Activated CD4-positive, alpha-beta T cell treated with anti-CD3 and anti-CD28 coated beads, Interleukin-2, amount 50 U/mL, for 16 hours (primary cell): ENCODE measurements at regions not wholly inside any gene's neighbourhood (a gene's known extent, or its start where the extent isn't known, plus 50 kb on each side); places are given as distances from the start of the nearest gene placed in this dataset.

Source experiments
- DNase-seq: peaks from one replicate; pipeline ENCODE4 v3.0.0-alpha.2; 2020

DNA sequence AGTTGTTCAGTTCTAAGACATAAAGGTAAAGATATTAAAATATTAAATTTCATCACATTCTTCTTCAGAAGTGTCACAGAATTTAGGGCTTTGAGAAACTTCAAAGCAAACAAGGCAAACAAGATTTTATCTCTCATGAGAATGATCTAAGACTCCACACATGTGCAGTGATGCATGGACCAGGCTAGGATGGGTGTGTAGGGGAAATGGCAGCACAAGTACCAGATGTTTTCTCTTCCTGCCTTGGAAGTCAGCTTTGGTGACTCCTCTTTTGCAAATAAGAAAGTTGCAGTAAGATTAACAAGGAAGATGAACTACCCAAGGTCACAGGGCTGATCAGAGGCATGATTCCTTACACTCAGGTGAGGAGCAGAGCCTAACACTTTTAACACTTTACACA, 163.8 kb upstream of the LMNTD1 start:
- DNase-seq, result no peak

DNA sequence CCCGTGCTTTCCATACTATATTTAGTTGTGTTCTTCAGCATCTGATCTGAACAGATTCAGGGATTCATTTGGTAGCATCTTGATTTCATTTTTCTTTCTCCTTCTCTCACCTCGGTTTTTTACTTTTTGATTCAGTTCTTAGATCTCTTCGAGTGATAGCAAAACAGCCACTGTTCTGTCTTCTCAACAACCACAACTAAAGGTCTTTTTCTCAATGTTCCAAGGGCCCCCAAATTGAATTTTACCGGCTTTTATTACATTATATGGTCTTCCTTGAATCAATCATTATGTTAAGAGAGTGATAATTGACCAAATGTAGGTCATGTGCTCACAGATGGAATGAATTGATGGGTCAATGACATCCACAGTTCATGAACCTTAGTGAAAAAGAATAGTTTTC, 164.5 kb upstream of the LMNTD1 start:
- no peak for DNase-seq

DNA sequence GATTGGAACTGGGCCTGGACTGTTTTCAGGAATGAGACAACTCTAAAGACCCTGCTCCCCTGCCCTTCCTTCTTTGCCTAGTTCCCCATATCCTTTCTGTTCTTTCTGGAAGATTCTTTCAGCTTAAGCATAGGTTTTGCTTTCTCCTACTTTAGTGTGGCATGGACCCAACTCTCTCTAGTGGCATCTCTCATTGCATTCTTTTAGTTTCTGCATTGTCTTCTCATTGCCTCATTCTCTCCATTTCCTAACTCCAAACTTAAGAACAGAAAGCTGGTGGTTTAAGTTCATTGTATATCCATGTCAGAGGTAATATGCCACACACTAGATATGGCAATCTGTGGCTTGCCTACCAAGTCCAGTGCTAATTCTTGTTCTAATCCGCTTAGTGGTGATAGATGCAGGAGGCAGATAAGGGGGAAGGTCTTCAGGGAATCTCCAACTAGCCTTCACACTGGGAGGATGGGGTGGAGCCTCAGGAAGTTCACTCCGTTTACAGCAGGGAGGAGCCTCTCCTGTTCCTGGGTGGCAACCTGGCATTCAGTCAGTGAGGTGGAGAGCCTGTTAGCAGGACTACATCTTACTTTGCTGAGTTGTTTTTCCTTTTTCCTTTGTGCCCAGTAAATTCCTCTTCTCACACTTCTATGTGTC, 165.1 kb upstream of the LMNTD1 start:
- DNase-seq, result no peak

DNA sequence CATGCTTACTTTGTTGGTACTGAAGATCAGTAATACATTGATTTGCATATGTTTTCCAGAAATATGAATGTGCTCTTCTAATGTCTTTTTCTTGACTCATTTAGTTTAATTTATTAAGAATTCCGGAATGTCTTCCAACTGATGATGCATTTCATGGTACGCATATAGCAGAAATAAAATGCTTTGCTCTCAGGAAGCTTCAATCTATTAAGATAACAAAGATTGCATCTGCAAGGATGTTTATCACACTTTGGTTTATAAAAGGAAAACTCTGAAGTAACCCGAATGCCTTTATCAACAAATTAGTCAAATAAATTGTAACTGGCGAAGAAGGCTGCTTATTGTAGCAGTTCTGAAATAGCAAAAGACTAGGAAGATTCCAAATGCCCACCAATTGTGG, 166.4 kb upstream of the LMNTD1 start:
- no peak for DNase-seq

DNA sequence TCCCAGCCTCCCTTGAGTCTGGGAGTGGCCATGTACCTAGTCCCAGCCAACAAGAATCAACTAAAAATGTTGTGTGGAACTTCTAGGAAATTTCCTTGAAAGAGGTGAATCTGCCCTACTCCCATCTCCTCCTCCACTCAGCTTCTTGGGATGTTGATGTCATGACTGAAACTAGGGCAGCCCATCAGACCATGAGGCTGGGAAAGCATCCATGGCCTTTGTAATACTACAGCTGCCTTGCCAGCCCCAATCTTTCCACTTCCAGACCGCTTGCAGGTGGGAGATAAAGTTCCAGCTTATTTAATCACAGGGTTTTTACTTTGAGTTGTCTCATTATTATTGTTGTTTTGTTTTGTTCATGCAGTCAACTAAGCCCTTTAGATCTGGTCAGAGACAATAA, 170.3 kb upstream of the LMNTD1 start:
- DNase-seq, result no peak

DNA sequence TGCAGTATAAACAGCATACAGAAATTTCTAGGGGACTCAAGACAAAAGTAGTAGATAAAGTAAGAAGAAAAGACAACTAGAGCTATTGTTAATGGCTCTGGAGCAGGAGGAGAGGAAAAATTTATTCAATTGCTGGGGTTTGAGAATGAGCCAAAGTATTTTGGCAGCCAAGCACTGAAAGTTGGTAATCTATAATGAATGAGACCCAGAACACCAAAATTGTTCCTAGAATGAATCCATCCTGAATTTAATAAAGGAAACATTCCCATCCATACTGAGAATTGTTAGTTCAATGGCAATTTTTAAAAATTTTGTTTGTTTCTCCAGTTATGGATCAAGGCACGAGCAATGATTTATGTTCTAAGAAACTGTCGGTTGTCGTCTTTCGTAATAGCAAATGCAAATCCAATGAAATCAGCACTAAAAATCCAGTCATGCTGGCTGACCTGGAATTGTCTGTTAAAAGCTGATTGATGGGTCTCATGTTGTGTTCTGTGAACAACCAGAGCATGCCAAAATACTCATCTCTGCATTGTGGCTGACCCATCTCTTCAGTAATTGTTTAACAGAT, 170.9 kb upstream of the LMNTD1 start:
- no peak for DNase-seq

DNA sequence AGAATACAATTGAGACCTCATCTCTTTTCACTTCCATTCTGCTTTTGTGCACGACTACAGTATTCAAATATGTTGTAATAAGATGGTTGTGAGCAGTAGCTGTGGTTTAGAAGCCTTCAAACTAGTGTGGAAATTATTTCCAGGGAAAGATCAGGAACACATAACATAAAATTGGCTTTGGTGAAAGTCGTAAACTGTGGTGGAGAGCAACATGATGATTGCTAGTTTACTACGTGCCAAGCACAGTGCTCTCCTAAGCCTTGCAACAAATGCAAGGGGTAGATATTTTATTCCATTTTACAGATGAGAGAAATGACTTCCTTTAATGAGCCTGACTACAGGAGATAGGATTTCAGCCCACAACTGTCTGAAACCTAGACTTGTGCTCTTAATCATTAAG, 172.4 kb upstream of the LMNTD1 start:
- no peak for DNase-seq

DNA sequence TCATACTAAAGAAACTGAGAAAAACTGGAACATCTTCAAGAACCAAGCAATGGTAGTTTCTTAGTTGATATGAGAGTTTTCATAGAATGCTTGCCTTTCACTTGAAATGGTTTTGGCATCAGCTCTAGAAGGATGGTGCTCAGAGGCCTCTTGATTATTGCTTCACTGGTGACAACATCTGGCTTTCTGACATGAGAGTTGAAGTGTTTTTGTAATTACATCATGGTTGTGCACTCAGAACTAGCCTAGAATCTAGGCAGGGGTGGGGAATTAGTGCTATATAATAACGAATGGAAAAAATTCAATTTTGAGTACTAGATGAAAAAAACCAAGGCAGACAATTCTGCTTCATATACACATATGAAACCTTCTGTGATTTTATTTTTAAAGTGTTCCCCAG, 172.8 kb upstream of the LMNTD1 start:
- DNase-seq, result no peak

DNA sequence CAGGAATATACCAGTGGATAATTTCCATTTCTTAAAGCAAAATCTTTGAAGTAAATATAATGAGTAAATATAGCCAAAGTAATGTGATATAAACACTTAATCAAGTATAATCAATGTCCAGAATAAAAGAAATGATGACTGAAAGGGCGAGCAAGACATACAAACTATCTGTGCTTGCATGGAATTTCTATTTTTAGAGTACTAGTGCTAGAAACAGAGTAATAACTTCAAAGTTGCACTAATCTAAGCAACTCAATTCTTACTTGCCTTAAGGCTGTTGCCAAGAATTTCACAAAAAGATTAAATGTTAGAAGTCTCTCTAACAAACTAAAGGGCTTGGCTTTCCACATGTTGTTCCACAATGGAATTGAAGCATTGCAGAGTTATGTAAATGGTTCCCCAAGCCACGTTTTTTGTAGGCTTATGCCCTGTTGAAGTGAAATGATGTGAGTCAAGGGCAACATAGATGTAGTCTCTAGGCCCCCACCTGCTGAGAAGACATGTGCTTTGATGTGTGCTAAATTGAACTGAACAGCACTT, 175.0 kb upstream of the LMNTD1 start:
- DNase-seq, result no peak

DNA sequence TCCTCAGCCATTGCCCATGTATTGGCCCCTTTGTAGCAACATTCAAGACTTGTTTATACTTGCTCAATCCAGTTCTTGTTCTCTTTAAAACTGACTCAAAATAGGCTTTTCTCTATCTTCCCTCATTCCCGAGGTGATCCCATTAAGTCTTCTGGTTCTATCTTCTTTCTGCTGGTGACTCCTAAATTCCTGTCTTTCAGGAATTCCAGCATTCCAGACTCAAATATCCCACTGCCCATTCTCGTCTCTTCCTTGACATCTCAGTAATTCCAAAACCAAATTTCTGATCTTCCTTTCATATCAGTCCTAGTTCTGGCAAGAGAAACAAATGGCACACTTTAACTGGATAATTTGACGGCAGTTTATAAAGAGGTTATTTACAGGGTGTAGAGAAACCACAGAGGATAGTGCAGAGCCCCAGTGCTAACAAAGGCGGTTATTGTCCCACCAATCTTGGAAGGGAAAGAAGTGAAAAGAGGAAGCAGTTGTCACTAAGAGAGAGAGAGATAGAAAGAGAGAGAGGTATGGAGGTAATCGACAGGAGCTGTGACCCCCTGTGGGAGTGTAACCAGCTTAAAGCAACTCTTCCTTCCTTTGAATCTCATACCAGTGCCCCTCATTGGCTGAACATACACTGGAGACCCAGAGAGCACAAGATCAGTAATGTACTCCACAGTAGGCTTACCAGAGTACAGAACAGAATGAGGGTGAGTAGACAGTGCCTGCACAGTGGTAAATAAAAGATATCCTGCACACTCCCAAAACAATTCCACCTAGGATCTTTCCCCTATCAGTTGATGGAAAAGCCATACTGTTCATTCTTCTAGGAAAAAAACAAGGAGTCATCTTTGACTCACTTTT, 177.6 kb upstream of the LMNTD1 start:
- DNase-seq, result no peak

DNA sequence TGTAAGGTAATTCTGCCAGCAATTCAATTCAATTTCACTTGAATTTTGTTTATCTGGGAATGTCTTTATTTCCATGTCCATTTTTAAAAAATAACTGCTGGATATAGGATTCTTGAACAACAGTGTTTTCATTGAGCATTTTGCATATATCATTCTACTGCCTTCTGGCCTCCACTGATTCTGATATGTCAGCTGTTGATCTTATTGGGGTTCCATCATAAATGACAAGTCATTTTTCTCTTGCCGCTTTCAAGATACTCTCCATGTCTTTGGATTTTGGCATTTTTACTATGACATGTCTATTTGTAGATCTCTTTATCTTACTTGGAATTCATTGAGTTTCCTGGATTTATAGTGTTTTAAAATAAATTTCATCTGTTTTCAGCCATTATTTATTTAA, 180.5 kb upstream of the LMNTD1 start:
- no peak for DNase-seq

DNA sequence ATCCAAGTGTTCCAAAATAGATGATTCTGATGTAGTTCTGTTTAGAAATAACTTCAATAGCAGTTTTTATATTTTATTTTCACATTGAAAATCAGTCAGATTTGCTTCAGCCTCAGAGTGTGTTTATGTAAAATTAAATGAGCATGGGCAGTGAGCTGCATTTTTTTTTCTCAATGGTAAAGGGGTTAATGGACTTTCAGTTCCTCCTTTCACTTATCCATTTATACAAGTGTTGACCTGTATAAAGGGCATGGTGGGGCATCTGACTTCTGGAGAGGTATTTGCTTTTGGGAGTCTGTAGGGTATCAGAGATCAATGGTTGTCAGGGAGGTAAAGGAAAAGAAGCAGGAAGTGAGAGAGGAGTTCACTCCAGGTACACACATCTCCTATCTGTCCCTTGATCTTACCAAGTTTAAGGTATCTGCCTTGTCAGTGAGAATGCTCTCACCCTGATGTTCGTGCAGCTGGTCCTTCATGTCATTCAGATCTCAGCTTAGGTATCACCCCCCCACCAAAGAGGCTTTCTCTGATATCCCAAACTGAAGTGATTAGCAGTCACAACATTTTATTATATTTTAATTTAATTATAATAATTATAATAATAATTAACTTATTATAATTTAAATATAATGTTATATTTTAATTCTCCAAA, 181.6 kb upstream of the LMNTD1 start:
- no peak for DNase-seq

DNA sequence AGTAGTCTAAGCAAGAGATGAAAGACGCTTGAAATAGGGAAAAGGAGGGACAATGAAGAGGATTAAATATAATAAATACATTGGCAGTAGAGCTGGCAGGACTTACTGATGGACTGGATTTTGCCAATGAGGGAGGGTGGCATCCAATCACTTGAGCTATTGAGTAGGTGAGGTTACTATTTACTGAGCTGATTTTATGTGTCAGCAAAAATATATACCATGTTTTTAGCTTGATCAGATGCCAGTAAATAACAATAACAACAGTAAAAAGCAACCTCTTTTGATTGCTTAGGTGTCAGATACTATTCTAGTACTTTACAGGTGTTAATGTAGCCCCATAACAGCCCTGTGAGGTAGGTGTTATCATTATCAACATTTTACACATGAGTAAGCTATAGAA, 187.5 kb upstream of the LMNTD1 start:
- no peak for DNase-seq

DNA sequence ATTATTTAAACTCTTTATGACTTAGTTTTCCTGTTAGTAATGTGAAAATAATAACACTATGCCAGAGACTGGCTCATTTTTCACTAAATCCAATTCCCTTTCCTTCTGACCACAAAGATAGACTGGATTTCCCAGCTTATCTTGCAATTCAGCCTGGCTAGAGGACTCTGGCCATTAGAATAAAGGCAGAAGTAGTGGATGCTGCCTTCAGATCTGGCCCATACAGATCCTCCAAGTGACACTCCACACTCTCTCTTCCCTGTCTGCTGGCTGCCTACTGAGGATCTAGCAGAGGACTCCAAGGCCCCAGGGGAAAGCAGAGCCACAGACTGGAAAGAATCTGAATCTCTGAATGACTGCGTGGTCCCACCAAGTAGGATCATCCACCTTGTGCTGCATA, 188.8 kb upstream of the LMNTD1 start:
- no peak for DNase-seq

DNA sequence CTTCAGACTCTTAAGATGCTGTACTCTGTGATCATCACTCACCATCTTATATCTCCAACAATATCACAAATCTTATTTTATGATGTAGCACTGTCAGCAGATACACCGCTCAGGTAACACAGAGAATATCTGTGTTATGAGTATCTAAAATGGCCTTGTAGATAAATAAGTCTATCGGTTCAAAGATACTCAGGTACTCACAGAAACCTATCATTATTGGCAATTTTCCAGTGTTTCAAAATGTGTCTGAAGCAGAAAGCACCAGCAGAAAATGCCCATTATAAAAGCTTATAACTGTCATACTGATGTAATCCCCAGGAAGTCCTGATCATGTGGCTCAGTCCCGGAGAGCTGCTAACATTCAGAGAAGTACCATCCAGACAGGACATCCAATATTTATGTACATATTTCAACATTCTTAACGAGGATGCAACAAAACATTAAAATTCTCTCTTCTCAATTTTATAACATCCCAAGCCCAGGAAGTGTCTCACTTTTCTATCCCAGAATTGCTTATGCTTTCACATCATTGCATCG, 190.7 kb upstream of the LMNTD1 start:
- DNase-seq, result no peak

DNA sequence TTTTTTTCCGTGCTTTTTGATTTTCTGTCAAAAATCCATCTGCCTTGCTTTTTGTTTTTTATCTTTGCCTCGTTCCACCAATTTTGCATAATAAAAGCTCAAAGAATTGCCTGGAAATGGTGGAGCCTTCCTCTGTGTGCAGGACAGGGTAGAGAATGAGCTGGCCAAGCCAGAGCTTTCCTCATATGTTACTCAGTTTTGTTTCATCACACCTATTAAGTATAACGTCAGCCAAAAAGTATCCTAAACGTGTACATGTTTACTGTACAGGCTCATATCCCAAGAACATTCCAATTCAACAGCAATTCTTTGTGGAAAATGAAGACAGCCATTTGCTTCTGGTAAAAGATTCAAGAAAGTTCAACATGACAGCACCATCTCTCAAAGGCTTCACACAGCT, 191.2 kb upstream of the LMNTD1 start:
- DNase-seq, result no peak

DNA sequence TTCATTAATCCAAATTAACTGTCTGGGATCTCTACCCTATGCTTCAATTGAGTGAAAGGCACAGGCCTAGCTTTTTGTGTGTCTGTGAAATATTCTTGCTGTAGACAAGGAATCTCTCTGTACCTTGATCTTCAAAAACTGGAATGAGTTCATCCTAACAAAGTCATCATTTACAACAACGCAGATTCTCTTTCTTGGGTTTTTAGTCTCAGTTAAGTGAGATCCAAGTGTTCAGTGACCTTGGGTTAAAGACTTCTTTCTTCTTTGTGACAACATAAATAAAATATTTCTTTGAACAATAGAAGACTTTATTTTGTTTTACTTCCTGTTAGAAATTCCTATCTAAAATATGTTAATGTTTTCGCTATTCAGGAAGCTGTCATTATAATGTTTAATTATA, 192.2 kb upstream of the LMNTD1 start:
- no peak for DNase-seq

DNA sequence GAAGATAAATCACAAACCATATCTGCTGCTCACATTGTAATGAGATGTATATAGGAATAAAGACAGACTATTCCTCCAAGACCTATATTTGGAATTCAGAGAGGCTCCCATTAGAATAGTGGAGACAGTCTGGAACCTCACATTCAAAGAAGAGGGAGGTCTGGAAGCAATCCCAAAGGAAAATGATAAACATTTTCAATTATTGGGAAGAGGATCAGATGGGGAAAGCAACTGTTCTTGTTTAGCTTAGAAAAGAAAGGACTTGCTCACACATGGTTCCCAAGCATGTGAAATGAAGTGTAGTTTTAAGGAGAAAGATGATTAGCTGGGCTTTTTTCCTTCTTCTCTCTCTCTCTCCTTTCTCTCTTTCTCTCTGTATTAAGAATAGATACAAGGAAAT, 193.0 kb upstream of the LMNTD1 start:
- DNase-seq, result no peak

DNA sequence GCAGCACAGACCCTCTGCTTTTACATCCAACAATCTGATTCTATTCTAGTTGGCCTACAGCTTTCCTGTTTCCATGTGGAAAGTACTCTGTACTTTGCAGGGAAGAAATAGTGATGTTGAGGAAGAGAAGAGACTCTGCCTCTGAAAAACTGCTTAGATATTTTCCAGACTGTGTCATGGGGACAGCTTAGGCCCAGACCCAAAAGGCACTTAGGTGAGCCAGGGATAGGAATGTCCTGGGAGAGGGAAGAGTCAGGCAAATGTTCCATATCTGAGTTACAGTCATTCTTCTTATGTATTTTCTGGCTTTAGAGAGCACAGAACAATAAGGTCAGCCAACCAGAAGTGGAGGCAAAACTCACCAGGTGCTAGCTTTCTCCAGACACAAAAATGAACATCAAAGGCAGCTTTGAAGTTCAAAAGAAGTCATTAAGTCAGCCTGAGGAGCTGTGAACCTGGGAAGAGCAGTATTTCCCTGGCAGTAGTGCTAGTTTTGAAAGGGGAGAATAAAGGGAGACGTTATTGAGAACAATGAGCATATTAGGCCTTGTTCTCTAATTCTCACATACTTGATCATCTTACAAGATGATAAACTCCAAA, 199.7 kb upstream of the LMNTD1 start:
- DNase-seq, result no peak

DNA sequence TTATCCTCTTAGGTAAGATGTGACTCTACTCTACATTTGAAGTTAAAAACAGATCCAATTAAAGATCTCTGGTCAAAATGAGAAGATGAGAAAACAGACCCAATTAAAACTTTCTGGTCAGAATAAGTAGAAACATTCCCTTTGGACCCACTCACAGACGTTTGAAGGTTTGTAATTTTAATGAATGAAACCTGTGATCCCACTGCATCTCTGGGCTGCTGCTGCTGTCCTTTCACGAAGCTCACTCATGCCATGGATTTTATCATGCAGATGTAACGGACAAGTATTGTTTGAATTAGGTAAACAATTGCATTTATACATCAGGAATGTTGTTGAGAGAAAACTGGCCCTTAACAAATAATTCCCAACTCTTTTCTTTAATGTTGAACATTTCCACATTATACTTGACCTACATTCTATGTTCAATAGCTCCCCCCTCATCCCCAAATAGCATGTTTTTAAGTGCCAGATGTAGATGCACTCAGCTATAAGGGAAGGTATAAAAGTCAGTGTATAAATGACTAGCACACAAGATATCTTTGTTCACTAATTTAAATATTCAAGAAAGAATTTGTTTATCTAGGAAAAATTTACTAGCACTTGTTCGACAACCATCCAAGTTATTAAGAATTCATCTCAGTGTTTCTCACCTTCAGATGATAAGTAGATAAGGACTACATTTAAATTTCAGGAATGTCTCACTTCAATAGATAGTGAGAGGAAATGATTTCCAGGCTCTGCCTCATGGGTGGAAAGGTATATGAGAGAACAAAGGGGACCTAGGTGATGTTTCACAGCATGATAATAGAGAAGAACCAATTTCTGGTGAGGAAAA, 202.3 kb upstream of the LMNTD1 start:
- no peak for DNase-seq

DNA sequence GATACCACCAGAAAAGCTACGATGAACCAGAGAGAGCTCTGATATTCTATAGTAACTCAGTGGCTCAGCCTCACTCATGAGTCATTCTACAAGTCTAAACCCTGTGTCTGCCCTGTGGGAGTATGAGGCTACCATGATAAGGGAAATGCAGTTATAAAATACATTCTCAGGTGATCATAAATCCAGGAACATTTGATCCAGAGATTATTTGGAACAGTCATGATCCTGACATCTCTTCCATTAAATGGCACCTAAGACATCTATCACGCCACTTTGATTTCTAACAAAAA, 202.6 kb upstream of the RASSF8 start:
- no peak for DNase-seq

DNA sequence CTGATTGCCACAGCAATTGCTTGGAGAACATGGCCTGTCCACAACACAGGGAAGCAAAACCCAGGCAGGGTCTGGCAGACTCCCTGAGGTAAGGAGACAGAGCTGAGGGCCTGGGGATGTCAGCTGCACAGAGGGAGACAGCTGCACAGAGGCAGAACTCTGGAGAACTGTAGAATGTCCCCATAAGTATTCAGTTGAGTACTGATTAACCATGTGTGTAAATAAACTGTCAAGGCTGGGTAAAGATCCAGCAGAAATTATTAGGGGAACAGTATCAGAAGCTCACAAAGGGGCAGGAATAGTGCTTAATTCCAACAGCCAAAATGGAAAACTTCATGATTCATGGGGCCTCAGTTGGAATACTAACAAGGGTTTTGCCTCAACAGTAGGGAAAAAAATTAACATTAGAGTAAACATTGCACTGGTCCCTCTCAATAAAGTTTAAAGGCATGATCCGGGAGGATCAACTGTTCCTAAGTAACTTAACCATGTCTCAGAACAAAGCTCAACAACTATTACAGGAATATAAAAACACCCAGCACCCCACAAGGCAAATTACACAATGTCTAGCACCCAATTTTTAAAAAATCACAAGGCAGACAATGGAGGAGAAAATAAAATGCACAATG, 201.3 kb upstream of the RASSF8 start:
- DNase-seq, result no peak
